SIG-M5 (cell line): ENCODE measurements at regions not wholly inside any gene's neighbourhood (a gene's known extent, or its start where the extent isn't known, plus 50 kb on each side); places are given as distances from the start of the nearest gene placed in this dataset.

Experiments
- DNase-seq: peaks from one replicate; lab custom pipeline; 2025; lab: John Stamatoyannopoulos, UW

DNA sequence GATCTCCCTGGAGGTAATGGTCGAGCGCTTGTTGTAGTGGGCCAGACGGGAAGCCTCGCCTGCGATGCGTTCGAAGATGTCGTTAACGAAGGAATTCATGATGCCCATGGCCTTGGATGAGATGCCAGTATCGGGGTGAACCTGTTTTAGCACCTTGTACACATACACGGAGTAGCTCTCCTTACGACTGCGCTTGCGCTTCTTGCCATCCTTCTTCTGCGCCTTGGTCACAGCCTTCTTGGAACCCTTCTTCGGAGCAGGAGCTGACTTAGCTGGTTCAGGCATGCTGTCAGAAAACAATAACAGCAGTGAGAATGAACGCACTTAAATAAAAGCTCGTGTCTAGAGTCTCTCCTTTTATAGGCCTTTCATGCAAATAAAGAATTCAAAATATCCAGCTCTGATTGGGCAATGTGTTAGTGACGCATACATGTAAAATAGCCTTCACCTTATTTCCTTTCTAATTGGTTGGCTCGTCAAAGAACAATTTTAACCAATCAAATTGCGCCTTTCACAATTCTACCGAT, 129.2 kb downstream of the HFE start:
- DNase-seq, result peak; percentile 92

DNA sequence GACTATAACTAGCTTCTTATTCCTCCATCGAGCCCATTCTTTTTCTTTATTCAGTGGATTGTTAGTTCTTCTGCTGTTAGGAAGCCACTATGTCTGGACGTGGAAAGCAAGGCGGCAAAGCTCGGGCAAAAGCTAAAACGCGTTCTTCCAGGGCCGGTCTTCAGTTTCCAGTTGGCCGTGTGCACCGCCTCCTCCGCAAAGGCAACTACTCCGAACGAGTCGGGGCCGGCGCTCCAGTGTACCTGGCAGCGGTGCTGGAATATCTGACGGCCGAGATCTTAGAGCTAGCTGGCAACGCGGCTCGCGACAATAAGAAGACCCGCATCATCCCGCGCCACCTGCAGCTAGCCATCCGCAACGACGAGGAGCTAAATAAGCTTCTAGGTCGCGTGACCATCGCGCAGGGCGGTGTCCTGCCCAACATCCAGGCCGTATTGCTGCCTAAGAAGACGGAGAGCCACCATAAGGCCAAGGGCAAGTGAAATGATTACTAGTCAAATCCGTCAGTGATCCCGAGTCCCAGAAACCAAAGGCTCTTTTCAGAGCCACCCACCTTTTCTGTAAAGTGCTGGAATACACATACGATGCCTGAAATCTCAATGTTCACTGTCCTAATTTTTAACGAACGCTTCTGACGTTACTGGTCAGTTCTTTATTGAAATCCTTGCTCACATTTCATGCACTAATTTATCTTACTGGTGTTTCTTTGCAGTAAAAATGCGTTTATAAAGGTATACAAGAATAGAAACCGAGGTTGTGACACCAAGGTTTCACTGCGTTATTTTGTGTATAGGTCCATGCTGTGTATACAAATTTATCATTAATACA, 129.9 kb downstream of the HFE start:
- DNase-seq, result peak; percentile 75

DNA sequence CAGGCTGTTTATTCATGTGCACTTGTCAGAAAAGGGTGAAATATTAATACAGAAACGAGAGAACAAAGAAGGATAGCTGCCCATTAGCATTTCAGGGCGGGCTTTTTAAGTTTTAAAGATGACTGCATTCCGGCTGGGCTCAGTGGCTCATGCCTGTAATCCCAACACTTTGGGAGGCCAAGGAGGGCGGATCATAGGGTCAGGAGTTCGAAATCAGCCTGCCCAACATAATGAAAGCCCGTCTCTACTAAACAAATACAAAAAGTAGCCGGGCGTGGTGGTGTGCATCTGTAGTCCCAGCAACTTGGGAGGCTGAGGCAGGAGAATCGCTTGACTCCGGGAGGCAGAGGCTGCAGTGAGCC, 130.5 kb downstream of the HFE start:
- DNase-seq, result no peak

DNA sequence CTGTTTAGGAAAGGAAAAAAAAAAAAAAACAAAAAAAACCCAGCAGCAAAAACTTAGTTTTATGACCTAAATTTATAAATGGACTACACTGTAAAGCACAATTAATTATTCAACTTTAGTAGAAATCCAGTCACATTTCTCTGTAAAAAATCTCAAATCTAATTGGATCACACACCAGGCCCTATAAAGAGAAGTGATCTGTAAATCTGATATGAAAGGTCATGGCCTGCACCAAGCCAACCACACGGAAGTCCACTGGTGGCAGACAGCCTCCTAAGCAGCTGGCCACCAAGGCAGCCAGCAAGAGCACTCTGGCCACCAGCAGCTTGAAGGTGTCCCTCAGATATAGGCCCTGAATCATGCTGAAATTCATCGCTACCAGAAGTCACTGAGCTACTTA, 131.6 kb downstream of the HFE start:
- DNase-seq, result no peak

DNA sequence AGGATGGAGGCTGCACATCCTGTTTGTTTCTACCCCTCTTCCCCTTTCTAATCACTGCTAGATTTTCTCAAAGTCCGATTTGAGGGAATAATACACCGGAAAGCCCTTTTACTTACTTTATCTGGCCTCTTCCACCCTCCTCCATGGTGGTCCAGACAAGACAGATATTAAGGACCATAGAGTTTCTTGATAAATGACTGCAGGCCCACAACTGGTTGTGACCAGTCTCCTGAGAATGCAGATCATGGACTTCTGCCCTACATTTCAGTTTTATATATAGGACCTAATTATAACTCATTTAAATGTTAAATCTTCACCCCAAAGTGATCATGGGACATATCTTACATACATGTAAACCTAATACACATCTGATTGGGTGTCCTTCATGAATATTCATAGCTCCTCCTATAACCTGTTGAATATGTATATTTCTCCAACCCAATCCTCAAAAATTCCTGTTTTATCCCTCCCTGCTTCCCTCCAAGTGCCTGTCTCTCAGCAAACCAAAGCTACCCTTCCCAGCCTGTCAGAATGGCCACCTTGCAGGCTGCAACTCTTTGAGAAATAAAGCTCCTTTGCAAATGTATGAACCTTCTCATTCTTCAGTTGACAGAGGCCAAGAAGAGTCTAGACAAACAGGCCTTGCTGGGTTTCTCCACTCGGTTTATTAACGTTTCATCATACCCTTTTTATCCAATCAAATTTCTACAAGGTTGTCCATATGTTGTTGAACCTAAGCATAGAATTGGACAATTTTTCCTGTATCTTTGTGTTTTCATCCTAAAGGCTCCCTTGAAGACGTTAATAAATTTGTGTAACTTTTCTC, 133.1 kb downstream of the HFE start:
- no peak for DNase-seq

DNA sequence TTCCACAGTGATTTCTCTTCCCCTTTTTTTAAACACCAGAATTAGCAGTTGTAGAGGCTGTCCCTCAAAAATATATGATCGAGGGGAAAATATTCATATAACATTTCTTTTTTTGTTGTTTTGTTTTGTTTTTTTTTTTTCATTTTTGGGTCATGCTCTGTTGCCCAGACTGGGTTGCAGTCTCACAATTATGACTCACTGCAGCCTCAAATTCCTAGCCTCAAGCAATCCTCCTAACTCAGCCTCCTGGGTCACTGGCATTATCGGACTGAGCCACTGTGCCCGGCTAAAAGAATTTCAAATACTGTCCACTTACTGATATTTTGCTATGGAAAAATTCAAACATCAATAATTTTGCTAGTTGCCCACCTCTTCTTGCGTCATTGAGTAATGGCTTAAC, 134.0 kb downstream of the HFE start:
- DNase-seq, result no peak

DNA sequence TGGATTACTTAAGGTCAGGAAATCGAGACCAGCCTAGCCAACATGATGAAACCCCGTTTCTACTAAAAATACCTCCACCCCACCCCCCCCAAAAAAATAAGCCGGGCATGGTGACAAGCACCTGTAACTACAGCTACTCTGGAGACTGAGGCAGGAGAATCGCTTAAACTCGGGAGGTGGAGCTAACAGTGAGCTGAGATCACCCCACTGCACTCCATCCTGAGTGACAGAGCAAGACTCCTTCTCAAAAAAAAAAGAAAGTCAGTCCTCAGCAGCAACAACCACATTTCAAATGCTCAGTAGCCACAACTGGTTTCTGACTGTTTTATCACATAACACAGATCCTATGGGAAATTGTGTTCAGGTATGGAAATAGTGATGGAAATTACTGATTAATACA, 135.3 kb downstream of the HFE start:
- no peak for DNase-seq

GRCh38 chr6:26223228-26223627, 136.0 kb downstream of the HFE start:
- no peak for DNase-seq

DNA sequence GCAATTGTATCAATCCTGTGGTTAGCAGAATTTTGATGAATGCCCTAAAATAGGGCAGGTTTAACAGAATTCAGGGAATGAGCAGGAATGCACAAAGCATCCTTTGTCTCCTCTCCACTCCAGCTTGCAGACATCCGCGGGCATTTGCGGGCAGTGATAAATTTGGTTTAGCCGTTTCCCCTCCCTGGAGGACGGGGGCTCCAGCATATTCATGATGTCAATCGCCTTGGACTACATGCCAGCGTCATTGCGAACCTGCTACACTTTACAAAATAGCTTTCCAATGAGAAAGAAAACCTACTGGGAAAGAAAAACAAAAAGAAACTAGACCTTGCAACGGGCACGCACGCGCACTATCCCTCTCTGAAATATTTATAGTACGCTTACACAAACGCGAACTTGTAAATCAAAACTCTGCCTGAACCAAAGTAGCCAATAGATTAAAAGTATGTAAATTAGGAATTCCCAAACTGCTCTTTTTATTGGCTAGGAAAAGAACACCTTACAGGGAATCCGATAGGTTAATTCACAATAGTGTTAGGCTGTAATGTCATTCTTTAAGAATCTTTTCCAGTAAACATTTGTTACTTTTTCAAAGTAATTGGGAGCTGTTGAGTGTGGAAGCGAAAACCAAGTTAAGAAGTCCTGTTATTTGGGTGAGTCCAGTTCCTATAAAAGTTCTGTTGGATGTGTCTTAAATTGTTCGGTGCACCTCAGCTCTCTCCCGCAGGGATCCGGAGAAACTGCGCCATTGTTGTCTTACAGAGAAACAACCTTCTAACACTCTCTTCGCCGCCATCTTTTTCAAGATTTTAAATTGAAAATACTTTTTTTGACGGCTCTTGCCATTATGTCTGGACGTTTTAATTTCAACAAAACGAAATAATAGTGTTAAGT, 136.7 kb downstream of the HFE start:
- DNase-seq, result no peak

GRCh38 chr6:26224547-26224912, 137.3 kb downstream of the HFE start:
- no peak for DNase-seq

- no peak for DNase-seq
Measured at GRCh38 chr6:26224940-26225847, 138.0 kb downstream of the HFE start.

GRCh38 chr6:26225848-26226578, 138.8 kb downstream of the HFE start:
- DNase-seq, result no peak

DNA sequence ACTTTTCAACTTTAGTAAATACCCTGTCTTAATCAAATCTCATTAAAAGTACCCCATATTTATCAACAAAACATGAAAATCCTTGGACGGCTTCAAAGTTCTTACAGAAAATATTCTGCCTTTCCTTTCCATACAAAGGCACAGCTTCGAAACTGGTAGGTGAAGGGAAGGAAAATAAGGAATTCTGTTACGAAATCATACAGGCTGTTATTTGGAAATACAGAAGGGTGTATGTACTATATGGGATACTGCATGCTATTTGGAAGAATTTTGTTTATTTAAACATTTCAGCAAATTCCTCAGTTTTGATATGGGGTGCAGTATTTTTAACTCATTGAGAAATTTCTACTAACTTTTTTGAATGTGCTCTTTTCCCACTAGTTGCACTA, 138.4 kb upstream of the BTN3A2 start:
- DNase-seq, result no peak

- DNase-seq, result no peak
Measured at GRCh38 chr6:26230351-26230750, 134.6 kb upstream of the BTN3A2 start.

- no peak for DNase-seq
Measured at GRCh38 chr6:26231006-26231587, 133.9 kb upstream of the BTN3A2 start.

GRCh38 chr6:26232306-26232939, 132.6 kb upstream of the BTN3A2 start:
- no peak for DNase-seq

GRCh38 chr6:26232940-26233648, 131.9 kb upstream of the BTN3A2 start:
- no peak for DNase-seq

DNA sequence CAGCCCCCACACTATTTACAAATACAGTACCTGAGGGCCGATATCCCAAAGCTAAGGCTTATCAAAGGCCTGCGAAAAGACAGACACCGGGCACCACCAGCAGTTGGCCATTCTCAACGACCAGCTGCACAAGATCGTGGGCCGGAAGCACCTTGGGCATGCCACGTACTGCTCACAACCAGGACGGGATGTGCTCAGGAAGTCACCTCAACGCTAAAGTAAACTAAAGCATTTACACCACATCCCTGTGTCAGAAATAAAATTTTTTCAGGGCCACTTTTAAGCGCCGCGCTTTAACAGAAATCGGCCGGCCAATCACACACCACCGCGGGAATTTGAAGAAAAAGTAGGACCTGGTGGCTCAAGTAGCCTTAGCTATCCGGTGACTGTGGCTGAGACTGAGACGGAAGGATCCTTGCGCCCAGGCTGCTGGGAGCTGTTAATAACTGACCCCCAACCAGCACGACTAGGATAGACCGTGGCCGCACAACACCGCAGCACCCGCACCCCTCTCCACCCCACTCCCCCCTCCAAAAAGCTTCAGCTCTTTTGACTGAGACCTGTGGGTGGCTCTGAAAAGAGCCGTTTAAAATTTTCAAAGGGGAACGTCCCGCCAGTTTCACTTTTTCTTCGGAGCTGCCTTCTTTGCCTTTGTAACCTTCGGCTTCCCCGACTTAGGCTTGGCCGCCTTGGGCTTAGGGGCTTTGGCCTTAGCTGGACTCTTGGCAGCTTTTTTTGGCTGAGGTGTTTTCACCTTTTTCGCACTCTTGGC, 131.2 kb upstream of the BTN3A2 start:
- DNase-seq, result no peak
